H9 (cell line): ENCODE measurements at regions not wholly inside any gene's neighbourhood (a gene's known extent, or its start where the extent isn't known, plus 50 kb on each side); places are given as distances from the start of the nearest gene placed in this dataset.

Experiments
- DNase-seq: peaks from one replicate; pipeline ENCODE4 v3.0.0-alpha.2; 2017
- H2AFZ ChIP-seq: one replicate; pipeline ENCODE4 v1.6.1; 2013; ENCODE audit warnings: mild to moderate bottlenecking, low read length, control low read depth, moderate library complexity
- H2AK5ac ChIP-seq: 2 replicates; pipeline ENCODE4 v1.6.1; 2013; ENCODE audit warnings: low read length, control low read depth, mixed read lengths; ENCODE audit not compliant: insufficient read length
- H2BK120ac ChIP-seq: one replicate; pipeline ENCODE4 v1.6.1; 2013; ENCODE audit warnings: low read depth, mild to moderate bottlenecking, low read length, control low read depth, inconsistent platforms; ENCODE audit not compliant: poor library complexity, severe bottlenecking
- H2BK12ac ChIP-seq: 2 replicates; pipeline ENCODE4 v1.6.1; 2013; ENCODE audit warnings: low read length, control low read depth, mixed read lengths, low read depth; ENCODE audit not compliant: insufficient read length
- H2BK15ac ChIP-seq: 2 replicates; pipeline ENCODE4 v1.6.1; 2013; ENCODE audit warnings: low read depth, low read length, control low read depth
- H2BK20ac ChIP-seq: one replicate; pipeline ENCODE4 v1.6.1; 2013; ENCODE audit warnings: low read depth, mild to moderate bottlenecking, low read length, control low read depth, inconsistent platforms; ENCODE audit not compliant: poor library complexity, severe bottlenecking
- H2BK5ac ChIP-seq: 2 replicates; pipeline ENCODE4 v1.6.1; 2013; ENCODE audit warnings: low read length, control low read depth, mixed read lengths; ENCODE audit not compliant: insufficient read length
- H3K14ac ChIP-seq: 2 replicates; pipeline ENCODE4 v1.6.1; 2013; ENCODE audit warnings: low read length, control low read depth; ENCODE audit not compliant: insufficient read depth
- H3K18ac ChIP-seq: 2 replicates; pipeline ENCODE4 v1.6.1; 2013; ENCODE audit warnings: low read depth, mild to moderate bottlenecking, mixed read lengths, low read length, control low read depth; ENCODE audit not compliant: insufficient read length
- H3K23ac ChIP-seq: 2 replicates; pipeline ENCODE4 v1.6.1; 2013; ENCODE audit warnings: low read length, control low read depth, mixed read lengths, low read depth; ENCODE audit not compliant: insufficient read length
- H3K23me2 ChIP-seq: 2 replicates; pipeline ENCODE4 v1.6.1; 2013; ENCODE audit warnings: low read depth, mild to moderate bottlenecking, mixed read lengths, low read length, control low read depth; ENCODE audit not compliant: insufficient read length, poor library complexity, severe bottlenecking
- H3K27ac ChIP-seq: 2 replicates; pipeline ENCODE4 v1.5.1; 2013; ENCODE audit warnings: low read length, control low read depth, mixed read lengths, low read depth; ENCODE audit not compliant: insufficient read length
- H3K27me3 ChIP-seq: 2 replicates; pipeline ENCODE4 v1.6.1; 2013; ENCODE audit warnings: low read length, control low read depth, inconsistent platforms; ENCODE audit not compliant: insufficient read depth
- H3K4ac ChIP-seq: 2 replicates; pipeline ENCODE4 v1.6.1; 2013; ENCODE audit warnings: low read depth, mild to moderate bottlenecking, control low read depth, inconsistent platforms, low read length, moderate library complexity
- H3K4me1 ChIP-seq: 2 replicates; pipeline ENCODE4 v1.6.1; 2013; ENCODE audit warnings: low read length, control low read depth, inconsistent platforms; ENCODE audit not compliant: insufficient read depth
- H3K4me2 ChIP-seq: 2 replicates; pipeline ENCODE4 v1.6.1; 2013; ENCODE audit warnings: low read length, control low read depth, mixed read lengths; ENCODE audit not compliant: insufficient read length, insufficient read depth
- H3K56ac ChIP-seq: 2 replicates; pipeline ENCODE4 v1.6.1; 2013; ENCODE audit warnings: low read depth, mild to moderate bottlenecking, mixed read lengths, low read length, control low read depth; ENCODE audit not compliant: insufficient read length
- H3K79me1 ChIP-seq: 2 replicates; pipeline ENCODE4 v1.6.1; 2013; ENCODE audit warnings: low read depth, mild to moderate bottlenecking, moderate library complexity, low read length, control low read depth, inconsistent platforms; ENCODE audit not compliant: insufficient read depth, poor library complexity, severe bottlenecking
- H3K79me2 ChIP-seq: 2 replicates; pipeline ENCODE4 v1.6.1; 2013; ENCODE audit warnings: low read length, control low read depth, inconsistent platforms; ENCODE audit not compliant: insufficient read depth
- H3K9ac ChIP-seq: 2 replicates; pipeline ENCODE4 v1.6.1; 2013; ENCODE audit warnings: low read length, control low read depth, mixed read lengths; ENCODE audit not compliant: insufficient read length; ENCODE audit errors: extremely low read depth
- H3K9me3 ChIP-seq: one replicate; pipeline ENCODE4 v1.6.1; 2013; ENCODE audit warnings: low read depth, low read length, inconsistent platforms; ENCODE audit not compliant: control insufficient read depth
- H3T11ph ChIP-seq: one replicate; pipeline ENCODE4 v1.6.1; 2013; ENCODE audit warnings: mild to moderate bottlenecking, low read length, control low read depth, inconsistent platforms
- H4K20me1 ChIP-seq: one replicate; pipeline ENCODE4 v1.6.1; 2013; ENCODE audit not compliant: control insufficient read depth, insufficient read length, insufficient read depth
- H4K5ac ChIP-seq: 2 replicates; pipeline ENCODE4 v1.6.1; 2013; ENCODE audit warnings: low read depth, mild to moderate bottlenecking, mixed read lengths, low read length, control low read depth; ENCODE audit not compliant: insufficient read length
- H4K8ac ChIP-seq: replicated peaks from 2 replicates; pipeline ENCODE4 v1.6.1; 2013; ENCODE audit warnings: low read length, control low read depth, mixed read lengths, low read depth; ENCODE audit not compliant: insufficient read length
- H4K91ac ChIP-seq: 2 replicates; pipeline ENCODE4 v1.6.1; 2013; ENCODE audit warnings: low read depth, mild to moderate bottlenecking, moderate library complexity, mixed read lengths, low read length, control low read depth; ENCODE audit not compliant: insufficient read length
- H3K27ac Mint-ChIP-seq, 3 experiments: 2 replicates in 2 of 3; 3 replicates in 1 of 3; pipeline ENCODE4 v1.8.0; 2020 to 2021; ENCODE audit warnings: mixed read lengths in 3 of 3, mild to moderate bottlenecking in 1 of 3, moderate library complexity in 1 of 3
- H3K27me3 Mint-ChIP-seq: 2 replicates; pipeline ENCODE4 v1.8.0; 2021; ENCODE audit warnings: low read depth, mild to moderate bottlenecking, moderate library complexity, mixed read lengths
- H3K36me3 Mint-ChIP-seq, 3 experiments: 2 replicates in 2 of 3; 3 replicates in 1 of 3; pipeline ENCODE4 v1.8.0; 2020 to 2021; ENCODE audit warnings: low read depth in 3 of 3, mixed read lengths in 3 of 3; ENCODE audit not compliant: insufficient read depth in 1 of 3
- H3K4me1 Mint-ChIP-seq, 2 experiments: 2 replicates each; pipeline ENCODE4 v1.8.0; 2020; ENCODE audit warnings: mixed read lengths in 2 of 2
- H3K4me3 Mint-ChIP-seq, 2 experiments: 2 replicates in 1 of 2; 3 replicates in 1 of 2; pipeline ENCODE4 v1.8.0; 2020 to 2021; ENCODE audit warnings: mild to moderate bottlenecking in 2 of 2, mixed read lengths in 2 of 2, moderate library complexity in 1 of 2
- H3K9me3 Mint-ChIP-seq, 2 experiments: 2 replicates in 1 of 2; 3 replicates in 1 of 2; pipeline ENCODE4 v1.8.0; 2020; ENCODE audit warnings: mild to moderate bottlenecking in 2 of 2, mixed read lengths in 2 of 2, moderate library complexity in 1 of 2
- CTCF ChIP-seq: fragments of 200-600 bp; sonication (generic); conservative IDR thresholded peaks from 3 replicates; pipeline ENCODE4 v1.8.0; 2021; ENCODE audit warnings: antibody characterized with exemption, mild to moderate bottlenecking
- WGBS: extraction: QIAGEN DNeasy Blood & Tissue Kit; methylation state at CpG from one replicate; pipeline ENCODE4 v1.1.7; 2013; ENCODE audit warnings: missing lambda C conversion rate, low lambda C conversion rate, mixed read lengths; ENCODE audit not compliant: insufficient read length; ENCODE audit errors: extremely low coverage; 5-methylcytosine and 5-hydroxymethylcytosine counted together

DNA sequence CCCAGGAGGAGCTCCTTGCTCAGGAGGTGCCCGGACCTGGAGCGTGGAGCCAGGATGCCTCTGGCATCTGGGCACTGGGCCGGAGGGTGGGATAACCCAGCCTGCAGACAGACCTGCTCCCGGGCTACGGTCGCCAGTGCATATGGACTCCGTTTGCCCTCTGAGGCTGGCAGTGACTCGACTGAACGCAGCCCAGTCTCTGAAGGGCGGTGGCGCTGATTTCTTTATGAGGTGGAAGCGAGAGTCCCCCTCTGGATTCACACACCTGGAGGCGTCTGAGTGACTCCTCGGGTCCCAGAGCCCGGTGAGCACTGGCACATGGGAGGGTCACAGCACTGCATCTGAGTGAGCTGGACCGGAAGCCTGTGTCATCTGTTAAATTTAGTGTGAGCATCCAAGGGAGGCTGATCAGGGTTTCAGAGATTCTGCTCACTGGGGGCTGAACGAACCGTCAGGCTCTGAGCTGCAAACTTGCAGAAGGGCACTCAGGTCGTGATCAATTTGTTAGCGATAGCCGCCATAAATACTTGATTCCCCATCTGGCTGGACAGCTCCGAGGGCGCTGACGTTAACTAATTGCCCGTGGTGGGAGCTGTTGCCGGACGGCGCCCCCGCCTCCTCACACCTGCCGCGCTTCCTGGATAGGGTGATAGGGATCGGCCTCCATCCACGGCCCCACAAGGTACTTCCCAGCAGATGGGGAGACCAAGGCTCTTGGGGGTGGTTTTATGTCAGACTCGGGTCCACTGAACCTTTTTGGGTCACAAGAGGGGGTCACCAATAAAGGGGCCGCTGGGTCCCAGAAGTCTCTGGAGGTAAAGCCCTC lies 60.7 kb upstream of the TTC34 start:
- H4K8ac ChIP-seq = no peak overlapping the region
- H3K4me1 Mint-ChIP-seq = no peaks in the 10 kb centered on the region
- no peaks in the 10 kb centered on the region for H3K4me1 ChIP-seq
- no peak overlapping the region for H3T11ph ChIP-seq
- H3K79me1 ChIP-seq = no peaks in the 10 kb centered on the region
- no peak overlapping the region for H2BK15ac ChIP-seq
- H3K9ac ChIP-seq = no peak overlapping the region
- no peaks in the 10 kb centered on the region for H3K27me3 ChIP-seq
- H3K27me3 Mint-ChIP-seq = peaks cover 11% of the 10 kb centered on the region
- H2AFZ ChIP-seq = no peak overlapping the region
- no peak for DNase-seq
- no peak overlapping the region for H2BK5ac ChIP-seq
- H3K14ac ChIP-seq = no peak overlapping the region
- H3K18ac ChIP-seq = no peak overlapping the region
- no peak overlapping the region for H2BK12ac ChIP-seq
- no peak overlapping the region for H3K23ac ChIP-seq
- peaks cover 3 to 15% (median 13%) of the 10 kb centered on the region in 3 experiments; a peak in 6 of 7 replicates for H3K36me3 Mint-ChIP-seq
- no peak overlapping the region for H3K27ac Mint-ChIP-seq
- H2AK5ac ChIP-seq = no peak overlapping the region
- H2BK20ac ChIP-seq = no peak overlapping the region
- no peak for TF ChIP-seq CTCF
- H2BK120ac ChIP-seq = no peak overlapping the region
- WGBS = no CpG with 5 or more reads among the region's 35 CpGs
- H3K4me2 ChIP-seq = no peak overlapping the region
- no peak overlapping the region for H4K5ac ChIP-seq
- no peaks in the 10 kb centered on the region for H4K20me1 ChIP-seq
- no peak overlapping the region for H3K4ac ChIP-seq
- no peaks in the 10 kb centered on the region for H3K23me2 ChIP-seq
- peaks cover 10 to 74% of the 10 kb centered on the region in 2 experiments for H3K9me3 Mint-ChIP-seq
- H3K9me3 ChIP-seq = peaks cover 82% of the 10 kb centered on the region
- no peak overlapping the region for H3K56ac ChIP-seq
- no peaks in the 10 kb centered on the region for H3K79me2 ChIP-seq
- no peak overlapping the region for H3K27ac ChIP-seq
- no peak overlapping the region for H4K91ac ChIP-seq
- no peak overlapping the region for H3K4me3 Mint-ChIP-seq
